ENCODE measurements at regions not wholly inside any gene's neighbourhood (a gene's known extent, or its start where the extent isn't known, plus 50 kb on each side); places are given as distances from the start of the nearest gene placed in this dataset.

DNA sequence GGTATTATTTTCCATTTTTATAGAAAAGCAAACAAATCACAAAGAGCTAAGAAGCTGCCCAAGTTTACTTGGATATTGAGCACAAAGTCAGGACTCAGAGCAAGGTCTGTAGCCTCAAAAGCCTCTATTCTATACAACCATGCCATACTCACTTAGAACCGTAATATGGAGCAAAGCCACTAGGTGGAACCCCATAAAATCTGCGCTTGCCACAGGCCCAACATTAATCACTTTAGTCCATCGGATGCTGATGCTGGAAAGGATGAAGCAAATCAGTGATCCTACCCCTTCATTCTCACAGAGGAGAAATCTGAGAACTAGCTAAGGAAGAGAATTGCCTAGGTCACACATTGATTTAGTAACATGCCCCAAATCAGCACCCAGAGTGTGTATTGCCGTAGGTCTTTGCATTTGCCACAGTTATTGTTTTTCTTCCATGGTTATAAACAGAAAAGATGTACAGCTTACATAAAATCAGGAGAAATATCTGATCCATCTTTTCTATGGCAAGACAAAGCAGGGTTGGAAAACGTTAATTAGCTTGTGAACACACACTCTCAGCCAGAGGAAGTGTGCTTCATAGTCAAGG lies 56.7 kb upstream of the RAB38 start:
- peak; percentile 56 for DNase-seq (ENCODE audit: low read depth)
- no peak overlapping the region for H3K4me3 ChIP-seq (ENCODE audit: low read length)
- TF ChIP-seq, protein P1, sequence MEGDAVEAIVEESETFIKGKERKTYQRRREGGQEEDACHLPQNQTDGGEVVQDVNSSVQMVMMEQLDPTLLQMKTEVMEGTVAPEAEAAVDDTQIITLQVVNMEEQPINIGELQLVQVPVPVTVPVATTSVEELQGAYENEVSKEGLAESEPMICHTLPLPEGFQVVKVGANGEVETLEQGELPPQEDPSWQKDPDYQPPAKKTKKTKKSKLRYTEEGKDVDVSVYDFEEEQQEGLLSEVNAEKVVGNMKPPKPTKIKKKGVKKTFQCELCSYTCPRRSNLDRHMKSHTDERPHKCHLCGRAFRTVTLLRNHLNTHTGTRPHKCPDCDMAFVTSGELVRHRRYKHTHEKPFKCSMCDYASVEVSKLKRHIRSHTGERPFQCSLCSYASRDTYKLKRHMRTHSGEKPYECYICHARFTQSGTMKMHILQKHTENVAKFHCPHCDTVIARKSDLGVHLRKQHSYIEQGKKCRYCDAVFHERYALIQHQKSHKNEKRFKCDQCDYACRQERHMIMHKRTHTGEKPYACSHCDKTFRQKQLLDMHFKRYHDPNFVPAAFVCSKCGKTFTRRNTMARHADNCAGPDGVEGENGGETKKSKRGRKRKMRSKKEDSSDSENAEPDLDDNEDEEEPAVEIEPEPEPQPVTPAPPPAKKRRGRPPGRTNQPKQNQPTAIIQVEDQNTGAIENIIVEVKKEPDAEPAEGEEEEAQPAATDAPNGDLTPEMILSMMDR (IDR thresholded peaks at IDR 0.05; ENCODE audit: insufficient read depth, low read depth, low read length, missing control alignments), result peak; percentile 76

DNA sequence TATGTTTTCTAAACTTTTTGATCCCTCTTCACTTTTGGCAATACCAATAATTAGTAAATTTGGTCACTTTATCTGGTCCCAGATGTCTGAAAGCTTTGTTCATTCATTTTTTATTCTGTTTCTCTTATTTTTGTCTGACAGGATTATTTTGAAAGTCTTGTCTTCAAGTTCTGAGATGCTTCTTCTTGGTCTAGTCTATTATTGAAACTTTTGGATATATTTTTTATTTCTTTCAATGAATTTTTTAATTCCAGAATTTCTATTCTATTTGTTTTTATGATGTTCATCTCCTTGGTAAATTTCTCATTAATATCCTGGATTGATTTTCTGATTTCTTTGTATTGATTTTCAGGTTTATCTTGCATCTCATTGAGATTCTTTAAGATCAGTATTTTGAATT lies 54.1 kb upstream of the RAB38 start:
- TF ChIP-seq, protein P1 (IDR thresholded peaks at IDR 0.05; ENCODE audit: insufficient read depth, low read depth, low read length, missing control alignments), result no peak

More for the DNA sequence above, 54.1 kb upstream of the RAB38 start:
- no peak overlapping the region for H3K4me3 ChIP-seq (ENCODE audit: low read length)
- DNase-seq (ENCODE audit: low read depth), result no peak
